8988T (cell line): ENCODE measurements at regions not wholly inside any gene's neighbourhood (a gene's known extent, or its start where the extent isn't known, plus 50 kb on each side); places are given as distances from the start of the nearest gene placed in this dataset.

Experiments used
- DNase-seq: peaks from one replicate; pipeline ENCODE4 v3.0.0; 2011

DNA sequence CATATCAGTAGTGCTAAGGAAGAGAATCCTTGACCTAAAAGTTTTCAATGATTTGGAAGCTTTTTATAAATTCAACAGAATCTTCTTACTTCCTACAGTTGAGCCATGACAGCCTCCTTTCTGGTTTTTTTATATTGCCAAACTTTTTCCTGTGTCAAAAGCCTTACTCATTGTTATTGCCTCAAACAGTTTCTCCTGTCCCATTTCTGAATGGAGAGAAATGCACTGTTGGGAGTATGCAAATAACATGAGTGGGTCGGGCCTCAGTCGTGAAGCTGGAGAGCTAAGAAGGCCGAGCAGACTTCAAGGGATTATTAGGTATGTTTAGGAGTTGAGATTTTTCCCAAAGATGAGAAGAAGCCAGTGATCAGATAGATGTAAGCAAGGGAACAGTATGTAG is 766.4 kb upstream of the KLHL1 start:
- DNase-seq: no peak

DNA sequence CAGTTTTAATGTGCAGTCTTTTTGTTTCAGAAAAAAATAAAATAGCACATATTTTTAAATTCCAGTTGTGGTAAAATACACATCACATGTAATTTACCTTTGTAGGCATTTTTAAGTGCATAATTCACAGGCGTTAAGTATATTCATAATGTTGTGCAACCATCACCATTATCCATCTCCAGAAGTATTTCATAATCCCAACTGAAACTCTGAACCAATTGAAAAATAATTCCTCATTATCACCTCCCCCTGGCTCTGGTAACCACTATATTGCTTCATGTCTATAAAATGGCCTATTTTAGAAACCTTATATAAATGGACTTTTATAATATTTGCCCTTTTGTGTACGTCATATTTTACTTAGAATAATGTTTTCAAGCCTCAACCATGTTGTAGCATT is 756.5 kb upstream of the KLHL1 start:
- no peak for DNase-seq

DNA sequence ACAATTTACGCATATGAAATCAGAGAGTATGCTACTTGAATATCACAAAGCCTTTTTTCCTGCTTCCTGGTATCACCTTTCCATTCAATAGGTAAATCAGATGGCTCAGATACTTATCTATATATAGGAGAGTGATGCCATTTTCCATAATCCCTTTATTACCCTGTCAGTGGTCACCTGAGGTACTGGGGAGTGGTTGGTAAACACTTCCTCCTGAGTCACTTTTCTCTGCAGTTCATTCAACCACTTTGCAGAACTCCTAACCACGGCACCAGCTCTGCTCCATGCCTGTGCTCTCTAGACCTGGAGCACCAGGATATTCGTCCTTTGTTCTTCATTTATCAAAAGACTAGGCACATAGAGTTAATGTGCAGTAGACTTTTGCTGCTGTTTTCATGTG is 748.5 kb upstream of the KLHL1 start:
- no peak for DNase-seq

DNA sequence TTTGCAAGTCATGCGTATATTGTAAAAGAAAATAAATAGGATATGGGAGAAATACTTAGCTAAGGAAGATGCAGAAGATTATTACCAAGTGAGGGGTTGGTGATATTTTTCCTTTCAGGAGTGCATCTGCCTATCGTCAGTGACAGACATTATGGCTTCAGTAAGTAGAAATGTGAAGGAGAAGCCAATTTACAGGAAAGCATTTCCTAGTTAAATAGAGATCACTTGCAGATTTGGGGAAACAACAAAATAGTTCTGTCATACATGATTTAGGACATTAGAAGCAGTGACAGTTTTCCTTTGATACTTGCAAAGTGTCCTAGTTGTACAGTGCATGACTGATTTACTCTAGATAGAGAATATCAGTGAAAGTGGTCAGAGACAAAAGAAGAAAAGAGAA is 747.8 kb upstream of the KLHL1 start:
- DNase-seq: no peak

- DNase-seq: no peak
Observed at GRCh38 chr13:70849222-70849621, 741.0 kb upstream of the KLHL1 start.

- DNase-seq: no peak
Observed at GRCh38 chr13:70844391-70845108, 736.3 kb upstream of the KLHL1 start.

- no peak for DNase-seq
Observed at GRCh38 chr13:70842062-70842644, 733.9 kb upstream of the KLHL1 start.

DNA sequence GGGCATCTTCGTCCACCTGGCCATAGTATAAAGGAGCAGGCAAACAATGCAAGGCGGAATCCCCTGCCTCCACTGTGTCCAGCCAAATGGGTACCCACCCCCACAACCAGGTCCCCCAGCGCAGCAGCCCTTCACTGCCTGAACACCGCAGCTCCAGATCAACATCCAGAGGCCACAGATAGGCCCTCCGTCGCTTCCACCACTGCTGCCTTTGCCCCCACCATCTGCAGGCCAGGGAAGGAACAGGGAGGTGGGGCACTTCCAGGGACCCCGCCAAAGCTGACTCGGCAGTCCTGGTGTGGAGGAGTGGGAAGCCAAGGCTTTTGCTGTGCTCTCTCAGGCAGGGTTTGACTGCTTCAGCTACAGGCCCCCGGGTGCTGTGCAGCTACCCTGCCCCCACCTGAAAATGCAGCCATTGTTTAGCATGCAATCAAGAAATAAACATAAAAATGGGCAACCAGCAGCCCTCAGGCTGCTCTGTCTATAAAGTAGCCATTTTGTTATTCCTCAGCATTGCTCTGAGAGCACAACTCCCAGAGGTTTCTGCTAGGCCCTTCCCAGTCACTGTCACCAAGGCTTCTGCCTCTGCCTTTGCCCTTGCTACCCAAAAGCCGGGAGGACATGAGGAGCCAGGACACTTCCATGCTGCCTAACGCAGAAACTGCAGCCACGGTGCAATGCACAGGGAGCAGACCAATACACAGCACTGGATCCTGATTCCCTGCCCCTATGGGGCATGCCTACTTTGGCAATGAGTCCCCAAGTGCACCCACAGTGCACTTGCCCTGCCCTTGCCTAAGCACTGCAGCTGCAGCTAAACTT is 733.2 kb upstream of the KLHL1 start:
- DNase-seq: no peak

DNA sequence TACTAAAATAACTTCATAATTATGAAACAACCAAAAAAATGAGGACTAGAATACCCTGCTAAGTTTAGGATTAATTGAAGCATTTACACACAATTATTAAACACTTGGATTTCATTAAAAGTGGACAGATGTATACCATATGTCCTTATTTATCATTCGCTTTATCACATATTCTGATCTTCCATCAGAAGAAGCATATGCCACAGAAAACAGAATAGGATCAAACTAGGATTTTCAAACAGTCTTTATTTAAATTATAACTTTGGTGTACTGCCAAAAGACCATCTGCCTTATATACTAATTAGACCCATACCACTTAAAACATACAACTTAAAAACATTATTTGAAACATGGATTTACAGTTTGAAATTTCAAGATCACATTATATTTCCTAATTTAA is 727.1 kb upstream of the KLHL1 start:
- no peak for DNase-seq

DNA sequence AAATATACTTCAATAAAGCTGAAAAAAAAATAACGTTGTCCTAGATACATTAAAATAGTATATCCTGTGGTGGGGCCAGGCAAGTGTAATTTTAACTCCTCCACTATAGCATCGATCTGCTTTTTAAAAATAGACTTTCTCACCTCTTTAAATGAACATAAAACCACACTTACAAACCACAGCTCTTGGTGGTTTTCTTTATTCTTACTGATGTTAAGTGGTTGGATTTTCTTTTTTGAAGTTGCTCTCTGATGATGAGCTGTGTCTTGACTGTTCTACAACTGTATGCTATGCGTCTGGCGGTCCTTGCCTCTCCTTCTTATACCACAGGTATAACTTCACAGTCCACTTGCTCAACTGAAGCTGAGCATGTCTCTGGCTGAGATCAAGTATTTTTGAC is 721.5 kb upstream of the KLHL1 start:
- DNase-seq: no peak

GRCh38 chr13:70817576-70817975 is 709.3 kb upstream of the KLHL1 start:
- no peak for DNase-seq

DNA sequence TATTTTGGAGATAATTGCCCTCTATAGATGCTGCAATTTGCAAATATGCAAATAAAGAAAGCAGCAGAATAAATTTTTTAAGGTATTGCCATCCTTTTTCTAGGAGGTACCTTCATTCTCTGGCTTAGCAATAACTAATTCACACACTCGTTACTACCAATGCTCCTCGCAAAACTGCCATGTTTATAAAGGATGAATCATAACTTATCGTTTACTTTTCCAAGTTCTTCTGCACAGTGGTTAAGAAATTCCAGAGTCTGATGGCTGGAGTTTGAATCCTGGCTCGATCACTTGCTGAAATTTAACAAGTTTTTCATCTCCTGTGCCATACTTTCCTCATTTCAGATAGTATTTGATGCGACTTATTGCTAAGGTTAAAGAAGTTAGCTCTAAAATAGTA is 708.6 kb upstream of the KLHL1 start:
- DNase-seq: no peak

GRCh38 chr13:70814684-70815083 is 706.4 kb upstream of the KLHL1 start:
- DNase-seq: no peak

GRCh38 chr13:70812481-70812880 is 704.2 kb upstream of the KLHL1 start:
- no peak for DNase-seq

- DNase-seq: no peak
Observed at GRCh38 chr13:70809588-70809987, 701.3 kb upstream of the KLHL1 start.

DNA sequence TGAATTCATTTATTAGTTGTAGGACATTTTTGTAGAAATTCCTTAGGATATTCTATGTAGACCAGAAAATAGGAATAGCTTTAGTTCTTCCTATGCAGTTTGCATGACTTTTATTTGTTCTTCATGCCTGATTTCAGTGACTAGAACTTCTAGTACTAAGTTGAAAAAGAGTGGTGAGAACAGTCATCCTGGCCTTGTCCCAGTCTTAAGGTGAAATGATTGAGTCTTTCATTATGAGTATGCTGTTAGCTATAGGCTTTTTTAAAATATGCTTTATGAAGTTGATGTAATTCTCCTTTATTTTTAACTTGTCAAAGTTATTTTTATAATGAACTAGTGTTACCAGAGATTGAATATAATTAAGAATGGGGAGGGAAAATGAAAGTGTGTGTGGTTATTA is 690.1 kb upstream of the KLHL1 start:
- no peak for DNase-seq

DNA sequence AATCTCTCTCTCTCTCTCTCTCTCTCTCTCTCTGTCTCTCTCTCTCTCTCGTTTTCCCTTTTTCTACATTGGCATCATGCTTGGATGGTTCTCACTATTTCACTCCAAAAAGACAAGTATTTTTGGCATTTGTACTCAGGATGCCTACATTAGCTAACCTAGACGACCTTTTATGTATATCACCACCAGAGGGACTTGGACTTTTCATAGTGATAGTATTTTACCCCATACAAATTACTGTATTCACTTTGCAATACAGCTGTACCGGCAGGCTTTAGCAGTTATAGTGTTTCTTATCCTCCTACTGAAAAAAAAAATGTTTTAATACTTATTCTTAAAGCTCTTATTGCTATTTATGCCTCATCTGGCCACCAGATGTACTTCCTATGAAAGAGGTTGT is 687.2 kb upstream of the KLHL1 start:
- no peak for DNase-seq

- DNase-seq: no peak
Observed at GRCh38 chr13:70792121-70792520, 683.9 kb upstream of the KLHL1 start.

GRCh38 chr13:70789751-70790150 is 681.5 kb upstream of the KLHL1 start:
- DNase-seq: no peak

- no peak for DNase-seq
Observed at GRCh38 chr13:70788074-70788473, 679.8 kb upstream of the KLHL1 start.

DNA sequence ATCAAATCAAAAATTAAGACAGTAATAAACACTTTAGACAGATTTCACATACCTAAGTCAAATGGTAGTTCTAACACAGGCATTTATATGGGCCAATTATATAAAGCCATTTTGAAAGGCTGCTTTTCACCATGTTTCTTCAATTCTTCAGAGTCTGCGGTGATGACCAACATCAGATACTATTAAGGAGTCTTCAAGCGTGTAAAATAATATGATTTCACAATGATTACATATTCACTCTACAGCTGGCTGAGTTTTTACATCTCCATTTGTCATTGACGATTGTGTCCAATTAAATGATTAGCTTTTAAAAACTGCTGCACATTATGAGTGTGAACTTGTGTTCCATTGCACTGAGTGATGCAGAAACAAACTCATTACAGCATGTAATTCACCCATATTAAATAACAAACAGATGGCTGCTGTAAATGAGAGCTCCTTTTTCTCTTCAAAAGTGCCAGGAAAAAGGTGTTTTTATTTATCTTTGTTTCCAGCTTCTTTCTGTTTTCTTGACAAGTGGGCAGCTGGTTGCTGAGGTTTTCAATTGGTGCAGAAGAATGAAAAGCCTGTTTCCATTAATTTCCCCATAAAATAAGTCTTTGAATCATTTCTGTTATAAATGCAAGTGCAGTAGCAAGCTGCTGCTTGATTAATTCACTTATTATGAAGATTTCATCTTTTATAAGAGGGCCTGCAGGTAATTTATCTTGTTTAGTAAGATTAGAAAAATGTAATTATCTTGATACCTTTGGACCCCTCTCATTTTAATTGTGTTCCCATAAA is 676.1 kb upstream of the KLHL1 start:
- DNase-seq: no peak

GRCh38 chr13:70769817-70770216 is 661.6 kb upstream of the KLHL1 start:
- no peak for DNase-seq

- DNase-seq: no peak
Observed at GRCh38 chr13:70758932-70759331, 650.7 kb upstream of the KLHL1 start.
